ENCODE measurements at regions not wholly inside any gene's neighbourhood (a gene's known extent, or its start where the extent isn't known, plus 50 kb on each side); places are given as distances from the start of the nearest gene placed in this dataset.

DNA sequence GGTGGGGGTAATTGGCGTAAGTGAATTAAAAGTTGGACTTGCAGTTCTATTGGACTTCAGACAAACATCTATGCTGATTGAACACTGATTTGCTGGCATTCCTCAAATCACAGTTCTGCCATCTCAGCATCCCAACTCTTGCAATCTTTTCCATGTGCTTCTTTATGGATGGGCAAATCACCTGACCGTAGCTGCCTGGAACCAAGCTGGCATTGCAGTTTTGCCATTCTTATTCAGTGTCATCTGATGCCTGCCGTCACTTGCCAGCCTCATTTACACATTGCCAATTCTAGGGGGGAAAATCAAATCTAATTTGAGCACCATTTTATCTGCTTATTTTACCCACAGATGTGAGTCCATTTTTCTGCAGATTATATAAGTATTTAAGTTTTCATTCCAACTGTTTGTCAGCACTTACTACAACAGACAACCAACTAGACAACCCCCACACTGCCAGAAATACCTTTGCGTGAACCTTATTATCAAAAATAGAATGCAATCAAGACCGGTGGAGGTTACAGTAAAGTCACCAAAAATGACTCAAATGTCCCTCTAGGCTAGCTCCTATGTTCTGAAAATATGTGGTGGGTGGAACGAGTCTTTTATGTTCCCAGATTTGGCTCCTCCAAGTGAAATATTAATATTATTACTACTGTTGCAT is 172.3 kb upstream of the CTBP2 start:
- no peak for DNase-seq

DNA sequence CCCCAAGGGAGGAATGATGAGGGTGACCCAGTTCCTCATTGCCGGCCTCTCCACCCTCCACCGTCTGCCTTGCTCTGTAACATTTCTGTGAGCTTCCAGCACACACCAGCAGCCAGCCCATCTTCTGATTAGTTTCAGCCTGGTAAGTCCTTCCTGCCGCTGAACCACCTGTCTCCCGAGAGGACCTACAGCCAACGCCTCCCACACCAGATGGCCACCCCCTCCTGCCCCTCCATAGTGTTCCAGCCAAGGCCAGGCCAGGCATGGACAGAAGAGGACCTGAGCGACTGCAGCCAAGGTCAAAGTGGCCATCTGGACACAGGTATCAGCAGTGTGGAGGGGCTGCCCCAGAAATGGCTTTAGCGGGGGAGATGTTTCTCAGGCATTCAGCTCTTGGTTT is 170.7 kb upstream of the CTBP2 start:
- no peak for DNase-seq

DNA sequence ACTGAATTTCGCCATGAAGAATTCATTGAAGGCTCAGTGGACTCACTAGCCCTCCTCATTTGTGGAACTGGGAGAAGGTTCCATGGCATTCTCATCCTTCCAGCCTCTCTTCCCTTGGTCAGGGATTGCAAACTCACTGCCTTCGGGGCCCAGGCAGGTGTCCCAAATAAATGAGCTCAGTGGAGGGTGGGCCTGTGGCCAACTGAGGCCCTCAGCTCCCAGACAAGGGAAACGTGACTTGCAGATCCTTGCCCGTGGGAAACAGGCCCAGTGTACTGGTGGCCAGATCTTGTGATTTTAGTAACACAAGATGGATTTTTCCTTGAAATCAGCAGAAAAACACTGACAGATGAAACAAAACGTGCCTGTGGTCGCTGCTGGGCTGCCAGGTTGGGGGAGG is 168.7 kb upstream of the CTBP2 start:
- DNase-seq: no peak

DNA sequence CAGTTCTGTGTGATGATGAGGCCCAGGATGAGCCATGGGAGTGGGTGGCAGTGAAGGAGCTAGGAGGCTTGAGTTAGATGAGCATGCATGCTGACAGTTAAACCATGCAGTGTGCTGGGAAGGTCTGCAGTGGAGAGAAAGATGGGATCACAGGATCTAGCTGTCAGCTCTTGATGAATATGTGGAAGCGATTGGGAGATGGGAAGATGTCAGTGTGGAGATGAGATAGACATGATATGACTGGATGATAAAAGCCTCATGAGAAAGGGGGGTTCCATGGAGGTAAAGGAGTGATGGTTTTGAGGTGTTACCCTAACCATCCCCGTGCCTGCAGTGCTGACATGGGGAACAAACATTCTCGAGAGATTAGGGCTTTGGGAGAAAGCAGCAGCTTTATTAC is 165.0 kb upstream of the CTBP2 start:
- no peak for DNase-seq

DNA sequence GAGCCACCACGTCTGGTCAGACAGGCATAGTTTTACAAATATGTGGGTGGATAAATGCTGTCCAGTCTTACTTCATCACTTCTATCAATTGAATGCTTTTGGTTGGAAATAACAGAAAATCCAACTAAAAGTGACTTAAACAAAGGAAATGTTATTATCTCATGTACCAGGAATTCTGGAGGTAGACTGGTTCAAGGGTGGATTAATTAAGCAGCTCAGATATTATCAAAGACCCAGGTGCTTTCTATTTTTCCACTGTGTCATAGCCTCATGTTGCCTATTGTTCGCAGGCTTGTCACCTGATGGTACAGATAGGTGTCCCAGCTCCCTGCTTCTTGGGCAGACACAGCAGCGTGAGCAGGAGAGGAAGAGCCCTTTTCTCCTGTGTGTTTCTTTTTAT is 156.1 kb upstream of the CTBP2 start:
- no peak for DNase-seq

DNA sequence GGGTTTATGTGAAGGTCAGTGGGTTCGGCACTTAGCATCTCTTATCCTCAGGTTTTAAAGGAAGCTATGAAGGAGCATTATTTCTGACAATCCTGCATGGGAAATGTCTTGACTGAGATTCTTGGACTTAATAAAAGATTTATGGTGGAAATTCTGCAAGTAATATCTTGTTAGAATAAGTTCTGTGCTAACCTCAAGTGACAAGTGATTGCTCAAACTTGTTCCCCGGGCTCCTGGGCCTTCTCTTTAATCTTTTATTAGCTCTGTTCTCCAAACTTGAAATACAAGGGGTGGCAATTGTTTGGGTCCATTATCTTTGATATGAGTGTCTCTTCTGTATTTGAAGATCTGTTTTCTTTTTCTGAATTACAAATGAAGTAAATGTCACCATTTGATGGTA is 140.6 kb upstream of the CTBP2 start:
- no peak for DNase-seq

DNA sequence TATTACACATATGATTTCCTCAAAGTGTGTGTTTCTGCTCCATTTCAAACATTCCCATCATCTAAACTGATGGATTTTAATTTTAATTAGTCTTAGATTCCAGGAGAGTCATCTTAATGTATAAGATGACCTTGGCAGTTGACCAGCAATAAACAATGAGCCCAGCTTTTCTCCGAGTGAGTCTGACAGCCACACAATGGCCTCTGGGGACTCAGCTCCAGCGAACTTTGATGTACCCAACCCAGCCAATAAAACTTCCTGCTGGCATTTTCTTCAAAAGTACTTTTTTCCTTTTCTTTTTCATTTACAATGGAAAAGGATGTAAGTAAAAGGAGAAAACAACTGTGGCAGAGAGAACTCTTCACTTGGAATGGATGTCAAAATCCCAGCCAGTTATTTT is 139.1 kb upstream of the CTBP2 start:
- no peak for DNase-seq

DNA sequence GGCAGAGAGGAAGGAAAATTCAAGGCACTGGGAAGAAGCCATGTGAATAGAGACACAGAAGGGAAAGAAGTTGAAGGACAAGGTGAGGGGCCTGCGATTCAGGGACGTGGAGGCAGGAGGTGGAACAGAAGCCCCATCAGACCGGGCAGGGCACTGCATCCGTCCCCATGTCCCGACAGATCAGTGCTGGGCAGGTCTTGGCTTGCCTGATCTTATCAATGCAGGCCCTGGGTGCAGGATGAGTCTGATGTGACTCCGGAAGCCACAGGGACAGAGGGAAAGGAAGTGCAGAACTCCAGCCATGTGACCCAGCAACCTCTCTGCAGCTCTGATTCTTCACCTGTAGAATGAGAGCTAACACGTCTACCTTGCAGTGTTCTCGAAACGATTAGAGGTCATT is 136.2 kb upstream of the CTBP2 start:
- no peak for DNase-seq

DNA sequence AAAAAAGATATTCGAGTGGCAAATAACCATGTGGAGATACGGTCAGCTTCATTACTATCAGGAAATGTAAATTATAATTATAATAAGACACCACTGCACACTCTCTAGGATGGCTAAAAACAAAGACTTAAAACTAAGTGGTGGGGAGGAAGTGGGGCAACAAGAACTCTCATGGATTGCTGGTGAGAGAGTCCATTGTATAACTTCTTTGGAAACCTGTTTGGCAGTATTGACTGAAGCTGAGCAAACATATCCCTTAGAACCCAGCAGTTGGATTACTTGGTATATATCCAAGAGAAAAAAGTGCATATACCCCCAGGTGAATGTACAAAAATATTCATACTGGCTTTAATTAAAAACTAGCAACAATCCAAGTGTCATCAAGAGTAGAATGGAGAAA is 133.7 kb upstream of the CTBP2 start:
- DNase-seq: no peak

DNA sequence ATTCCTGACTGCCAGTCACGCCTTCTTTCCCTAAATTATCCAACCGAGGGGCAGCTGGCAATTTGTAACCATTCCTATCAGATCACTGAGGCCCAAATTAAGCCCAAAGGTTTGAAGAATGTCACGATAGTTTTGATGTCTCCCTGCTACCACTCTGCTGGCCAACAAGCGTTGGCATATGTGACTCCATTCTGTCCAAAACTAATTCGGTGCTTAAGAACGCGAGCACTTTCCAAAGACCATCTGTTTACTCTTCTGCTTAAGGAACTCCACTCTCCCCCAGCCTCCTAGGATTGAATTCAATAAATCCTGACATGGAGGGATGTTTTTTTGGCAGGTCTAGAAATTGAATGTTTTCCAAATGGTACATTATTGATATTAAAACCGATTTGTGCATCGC is 131.5 kb upstream of the CTBP2 start:
- no peak for DNase-seq

DNA sequence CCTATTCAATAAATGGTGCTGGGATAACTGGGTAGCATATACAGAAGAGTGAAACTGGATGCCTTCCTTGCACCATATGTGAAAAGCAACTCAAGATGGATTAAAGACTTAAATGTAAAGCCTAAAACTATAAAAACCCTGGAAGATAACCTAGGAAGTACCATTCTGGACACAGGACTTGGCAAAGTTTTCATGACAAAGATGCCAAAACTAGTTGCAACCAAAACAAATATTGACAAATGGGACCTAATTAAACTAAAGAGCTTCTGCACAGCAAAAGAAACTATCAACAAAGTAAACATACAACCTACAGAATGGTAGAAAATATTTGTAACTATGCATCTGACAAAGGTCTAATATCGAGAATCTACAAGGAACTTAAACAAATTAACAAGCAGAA is 129.1 kb upstream of the CTBP2 start:
- no peak for DNase-seq

DNA sequence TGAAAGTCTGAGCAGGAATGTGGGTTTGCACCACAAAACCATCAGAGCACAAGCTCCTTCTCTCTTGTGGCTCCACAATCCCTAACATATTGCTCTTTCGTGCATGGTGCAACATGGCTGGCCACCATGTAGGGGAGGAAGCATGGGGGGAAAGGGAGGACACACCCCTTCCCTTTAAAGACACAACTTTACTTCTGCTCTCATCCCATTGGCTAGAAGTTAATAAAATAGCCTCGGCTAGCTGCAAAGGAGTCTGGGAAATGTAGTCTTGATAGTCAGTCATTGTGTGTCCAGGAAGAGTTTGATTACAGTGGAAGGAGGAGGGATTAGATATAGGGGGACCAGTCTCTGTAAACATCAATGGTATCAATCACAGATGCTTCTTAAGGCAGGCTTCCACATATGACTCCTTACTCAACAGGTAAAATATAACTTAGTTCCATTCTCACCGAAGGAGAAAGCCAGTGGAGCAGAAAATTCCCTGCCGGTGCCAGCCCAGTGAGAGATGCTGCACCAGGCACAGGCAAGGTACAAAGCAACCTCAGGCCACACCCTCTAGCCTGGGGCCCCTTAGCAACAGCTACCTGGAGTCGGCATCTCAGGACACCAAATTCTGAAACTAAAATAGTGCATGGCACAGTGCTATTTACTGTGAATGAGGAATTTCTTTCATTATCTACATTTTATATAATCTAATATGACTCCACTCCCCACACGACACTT is 124.7 kb upstream of the CTBP2 start:
- DNase-seq: no peak

DNA sequence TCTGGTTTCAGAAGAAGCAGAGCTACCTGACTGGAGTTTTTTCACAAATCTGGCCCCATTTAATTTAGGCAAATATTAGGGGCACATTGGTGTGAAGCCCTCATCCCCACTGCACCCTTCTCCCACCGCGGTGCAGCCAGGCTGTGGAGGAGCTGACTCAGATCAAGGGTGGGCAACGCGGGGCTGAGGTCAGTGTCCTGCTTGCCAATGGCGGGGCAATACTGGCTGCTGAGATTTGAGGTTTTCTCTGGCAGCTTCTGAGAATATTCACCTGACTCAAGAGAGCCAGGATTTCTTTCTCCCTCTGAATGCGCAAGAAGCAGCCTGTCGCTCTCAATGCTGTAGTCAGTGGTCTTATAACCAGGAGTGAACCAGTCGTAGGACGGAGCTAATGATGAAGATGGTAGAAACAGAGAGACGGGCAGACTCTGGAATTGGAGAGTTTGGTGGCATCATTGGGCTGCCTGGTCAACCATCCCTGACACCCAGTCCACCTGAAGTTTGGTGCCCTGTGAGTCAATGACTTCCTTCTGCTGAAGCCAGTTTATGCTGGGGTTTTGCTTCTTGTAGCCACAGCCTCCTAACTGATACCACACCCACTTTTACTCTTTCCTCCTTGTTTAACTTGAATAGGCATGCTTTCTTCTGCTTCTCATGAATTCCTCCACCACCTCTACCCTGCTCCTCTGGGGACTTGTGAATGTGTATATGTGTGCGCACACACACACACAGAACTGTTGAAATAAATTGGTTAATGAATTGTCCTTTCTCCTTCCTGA is 123.7 kb upstream of the CTBP2 start:
- no peak for DNase-seq

DNA sequence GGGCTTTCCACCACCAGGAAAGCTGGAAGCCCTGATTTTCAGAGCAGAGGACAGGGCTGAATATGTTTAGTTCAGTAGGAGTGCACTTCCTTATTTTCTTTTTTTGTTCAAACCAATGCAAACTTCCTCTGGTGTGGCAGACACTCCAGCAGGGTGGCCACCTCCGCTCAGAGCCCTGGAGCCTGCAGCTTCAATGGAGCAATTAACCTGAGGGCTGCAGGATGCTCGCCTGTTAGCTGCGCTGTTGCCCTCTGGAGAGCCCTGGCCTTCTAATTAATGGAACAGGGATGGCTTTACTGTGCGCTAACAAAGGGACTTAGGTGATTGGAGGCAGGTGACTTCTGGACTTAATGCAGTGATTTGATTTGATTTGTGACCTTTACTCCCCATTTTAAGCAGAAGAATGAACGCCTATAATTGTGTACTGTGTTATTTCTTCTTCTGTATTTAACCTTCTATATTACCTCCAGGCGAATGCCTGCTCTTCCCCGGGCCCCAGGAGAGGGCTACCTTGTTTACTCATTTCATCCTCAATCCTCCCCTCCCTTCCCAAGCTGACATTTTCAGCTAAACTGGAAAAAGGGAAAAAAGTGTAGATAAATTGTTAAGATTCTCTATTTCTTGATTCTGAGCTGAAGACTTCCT is 123.0 kb upstream of the CTBP2 start:
- no peak for DNase-seq

DNA sequence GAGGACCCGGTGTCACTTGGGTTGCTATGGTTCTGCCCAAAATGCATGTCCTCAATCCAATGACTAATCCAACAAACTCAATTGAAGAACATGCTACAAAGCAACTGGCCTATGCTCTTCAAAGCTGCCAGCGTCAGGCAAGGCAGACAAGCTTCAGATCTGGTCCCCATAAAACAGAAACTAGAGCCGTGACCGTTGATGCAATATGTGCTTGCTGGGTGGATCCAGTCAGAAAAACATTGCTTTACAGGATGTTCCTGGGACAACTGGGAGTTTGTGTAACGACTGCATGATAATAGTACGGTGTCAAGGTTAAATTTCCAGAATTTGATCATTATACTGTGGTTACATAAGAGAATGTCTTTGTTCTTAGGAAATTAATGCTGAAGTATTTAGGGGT is 120.7 kb upstream of the CTBP2 start:
- no peak for DNase-seq

DNA sequence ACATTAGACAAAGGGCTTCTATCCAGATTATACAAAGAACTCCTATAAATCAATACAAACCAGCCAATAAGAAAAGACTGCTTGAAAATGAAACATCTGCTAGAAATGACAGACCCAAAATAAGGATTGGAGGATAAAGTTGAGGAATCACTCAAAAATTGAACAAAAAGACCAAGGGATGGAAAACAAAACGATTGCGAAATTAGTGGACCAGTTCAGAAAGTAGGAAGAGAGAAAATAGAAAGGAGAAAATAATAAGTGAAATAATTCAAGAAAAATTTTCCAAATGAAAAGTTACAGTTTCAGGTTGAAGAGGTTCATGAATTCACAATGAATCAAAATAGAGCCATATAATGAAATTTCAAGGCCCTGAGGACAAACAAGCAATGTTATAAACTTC is 115.8 kb upstream of the CTBP2 start:
- DNase-seq: no peak

DNA sequence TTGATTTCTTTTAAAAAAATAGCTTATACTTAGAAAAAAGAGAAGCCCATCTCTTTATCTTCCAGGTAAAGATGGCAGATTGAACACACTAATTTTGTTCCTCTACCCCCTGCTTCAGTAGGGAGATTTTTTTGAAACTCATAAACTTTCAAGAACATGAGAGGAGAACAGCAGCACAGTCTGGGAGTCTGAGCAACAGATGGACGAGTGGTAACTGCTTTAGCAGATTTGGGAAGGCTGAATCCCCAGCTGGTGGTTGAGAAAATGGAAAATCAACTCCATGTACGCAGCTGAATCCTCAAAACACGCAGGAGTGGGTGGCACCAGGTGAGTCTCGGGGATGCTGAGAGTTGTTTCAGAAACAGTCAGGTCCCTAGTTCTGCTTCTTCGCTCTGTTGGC is 114.6 kb upstream of the CTBP2 start:
- no peak for DNase-seq

DNA sequence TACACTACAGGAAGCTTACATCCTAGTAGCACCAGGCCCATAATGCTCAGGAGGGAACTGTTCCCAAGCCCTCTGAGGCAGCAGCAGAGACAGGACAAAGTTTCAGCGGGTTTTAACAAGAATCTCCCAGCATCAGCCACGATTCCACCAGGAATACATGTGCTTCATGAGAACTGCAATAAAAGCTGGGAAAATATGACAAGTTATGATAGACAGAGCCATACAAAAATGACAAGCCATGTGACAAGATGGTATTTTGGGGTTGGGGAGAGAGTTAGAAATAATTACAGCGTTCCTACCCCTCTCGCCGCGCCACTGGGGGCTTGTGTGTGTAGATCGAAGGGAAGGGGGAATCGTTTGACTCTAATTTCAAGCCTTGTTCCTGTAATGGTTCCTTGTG is 112.7 kb upstream of the CTBP2 start:
- no peak for DNase-seq

DNA sequence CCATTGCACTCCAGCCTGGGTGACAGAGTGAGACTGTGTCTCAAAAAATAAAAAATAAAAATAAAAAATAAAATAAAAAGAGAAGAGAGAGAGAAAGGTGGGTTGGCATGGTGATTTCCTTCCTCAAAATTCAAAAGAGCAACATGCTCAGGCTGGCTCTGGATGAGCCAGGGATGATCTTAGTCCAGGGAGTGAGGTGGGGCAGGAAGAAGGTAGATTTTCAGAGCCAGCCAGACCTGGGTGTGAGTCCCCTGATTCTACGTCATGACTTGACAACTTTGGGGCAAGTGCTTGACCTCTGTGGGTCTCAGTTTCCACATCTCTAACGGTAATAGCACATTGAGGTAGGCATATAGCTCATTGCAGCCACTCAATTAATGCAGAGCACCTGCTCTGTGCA is 109.4 kb upstream of the CTBP2 start:
- no peak for DNase-seq

DNA sequence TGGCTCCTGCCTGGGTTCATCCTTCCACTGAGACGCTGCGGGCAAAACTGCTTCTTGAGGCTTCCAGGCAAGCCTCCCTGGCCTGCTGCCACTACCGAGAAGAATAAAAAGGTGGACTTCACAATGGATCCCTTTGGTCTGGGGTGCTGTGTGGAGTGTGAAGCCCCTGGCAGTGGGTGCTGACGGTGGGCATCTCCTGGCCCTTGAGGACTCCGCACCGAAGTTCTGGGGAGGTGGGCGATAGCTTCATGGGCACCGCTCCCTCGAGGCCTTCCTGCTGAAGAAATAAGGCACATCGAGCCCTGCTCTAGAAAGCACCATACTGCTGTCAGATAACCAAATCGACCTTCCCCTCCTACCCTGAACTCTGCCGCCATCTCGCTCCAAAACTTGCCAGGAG is 106.6 kb upstream of the CTBP2 start:
- no peak for DNase-seq

DNA sequence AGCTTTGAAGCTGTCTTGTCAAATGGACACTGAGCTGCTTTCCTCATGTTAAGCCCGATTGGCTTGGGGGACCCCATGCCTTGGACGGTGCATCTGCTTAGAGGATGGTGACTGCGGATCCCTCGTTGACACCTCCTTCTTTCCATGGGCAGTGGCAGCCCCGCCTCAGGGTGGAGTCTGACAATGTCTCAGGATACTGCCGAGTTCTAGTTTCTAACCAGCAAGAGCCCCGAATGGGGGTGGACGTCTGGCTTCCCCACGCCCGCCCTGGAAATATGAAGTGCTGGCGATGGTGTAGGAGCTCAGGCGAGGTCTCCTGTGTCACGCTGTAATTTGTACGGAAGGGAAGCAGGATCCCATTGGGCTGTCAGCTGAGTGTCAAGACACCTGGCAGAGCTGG is 106.2 kb upstream of the CTBP2 start:
- DNase-seq: no peak

DNA sequence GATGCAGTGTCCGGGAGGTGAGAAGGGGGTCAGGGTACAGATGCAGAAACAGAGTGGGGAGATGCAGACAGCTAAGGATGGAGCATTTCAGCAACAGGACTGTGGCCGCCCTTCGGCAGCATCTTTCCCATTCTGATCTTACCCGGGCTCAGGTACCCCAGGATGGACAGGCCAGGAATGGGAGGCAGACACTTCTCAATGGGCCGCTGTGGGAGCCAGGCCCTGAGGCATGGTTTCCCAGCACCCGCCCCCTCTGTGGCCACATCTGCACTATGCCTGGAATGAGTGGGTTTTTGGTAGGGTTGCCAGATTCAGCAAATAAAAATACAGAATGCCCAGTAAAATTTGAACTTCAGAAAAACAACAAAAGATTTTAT is 105.2 kb upstream of the CTBP2 start:
- no peak for DNase-seq

DNA sequence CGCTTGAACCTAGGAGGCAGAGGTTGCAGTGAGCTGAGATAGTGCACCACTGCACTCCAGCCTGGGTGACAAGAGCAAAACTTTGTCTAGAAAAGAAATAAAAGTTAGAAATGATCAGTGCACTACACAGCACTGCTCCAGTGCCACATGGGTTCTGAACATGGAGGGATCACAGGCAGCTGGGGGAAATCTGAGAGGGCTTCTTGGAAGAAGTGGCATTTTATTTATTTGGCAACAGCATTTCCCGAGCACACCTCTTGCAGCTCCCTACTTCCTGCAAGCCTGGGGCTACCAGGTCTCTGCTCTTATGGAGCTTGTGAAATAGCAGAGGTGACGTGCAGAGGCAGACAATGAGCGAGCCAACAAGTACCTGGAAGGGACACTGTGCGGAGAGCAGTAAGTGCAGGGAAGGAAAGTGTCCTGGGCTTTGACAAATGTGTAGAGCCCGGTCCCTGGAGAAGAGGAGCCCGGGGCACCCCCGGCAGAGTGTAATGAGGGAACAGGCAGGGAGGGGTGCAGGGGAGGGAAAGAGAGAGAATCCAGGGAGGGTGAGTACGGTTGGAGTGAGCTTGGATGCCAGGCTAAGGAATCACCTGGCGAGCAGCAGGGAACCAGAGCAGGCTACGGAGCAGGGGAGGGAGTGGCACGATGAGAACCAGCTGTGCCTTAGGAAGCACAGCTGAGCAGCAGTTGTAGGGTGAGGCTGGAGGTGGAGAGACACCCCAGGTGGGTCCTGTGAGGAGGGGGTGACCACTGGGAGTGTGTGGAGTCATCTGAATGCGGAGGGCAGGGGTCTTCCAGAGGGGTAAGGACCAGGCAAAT is 104.6 kb upstream of the CTBP2 start:
- DNase-seq: no peak

All from CD4-positive, alpha-beta T cell treated with Interleukin-1 beta for 1 hour (primary cell).